ENCODE measurements at regions not wholly inside any gene's neighbourhood (a gene's known extent, or its start where the extent isn't known, plus 50 kb on each side); places are given as distances from the start of the nearest gene placed in this dataset.

DNA sequence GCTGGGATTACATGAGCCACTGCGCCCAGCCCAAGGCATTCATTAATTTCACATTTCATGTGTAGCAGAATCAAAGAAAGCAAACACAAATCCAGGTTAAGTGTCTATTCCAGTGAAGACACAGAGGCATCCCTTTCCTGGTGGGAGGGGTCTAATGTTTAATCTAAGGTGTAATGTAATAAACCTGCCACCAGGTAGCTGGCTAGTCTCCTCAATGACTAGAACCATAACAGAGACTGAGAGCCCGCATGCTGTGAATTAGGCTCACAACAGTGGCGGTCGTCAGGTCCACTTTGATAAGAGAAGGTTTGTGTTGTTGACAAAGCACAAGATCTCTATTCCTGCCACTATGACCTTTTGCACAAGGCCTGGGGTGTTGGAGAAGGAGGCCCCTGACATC is 64.2 kb upstream of the ADA2 start:
- TF ChIP-seq, protein P1, sequence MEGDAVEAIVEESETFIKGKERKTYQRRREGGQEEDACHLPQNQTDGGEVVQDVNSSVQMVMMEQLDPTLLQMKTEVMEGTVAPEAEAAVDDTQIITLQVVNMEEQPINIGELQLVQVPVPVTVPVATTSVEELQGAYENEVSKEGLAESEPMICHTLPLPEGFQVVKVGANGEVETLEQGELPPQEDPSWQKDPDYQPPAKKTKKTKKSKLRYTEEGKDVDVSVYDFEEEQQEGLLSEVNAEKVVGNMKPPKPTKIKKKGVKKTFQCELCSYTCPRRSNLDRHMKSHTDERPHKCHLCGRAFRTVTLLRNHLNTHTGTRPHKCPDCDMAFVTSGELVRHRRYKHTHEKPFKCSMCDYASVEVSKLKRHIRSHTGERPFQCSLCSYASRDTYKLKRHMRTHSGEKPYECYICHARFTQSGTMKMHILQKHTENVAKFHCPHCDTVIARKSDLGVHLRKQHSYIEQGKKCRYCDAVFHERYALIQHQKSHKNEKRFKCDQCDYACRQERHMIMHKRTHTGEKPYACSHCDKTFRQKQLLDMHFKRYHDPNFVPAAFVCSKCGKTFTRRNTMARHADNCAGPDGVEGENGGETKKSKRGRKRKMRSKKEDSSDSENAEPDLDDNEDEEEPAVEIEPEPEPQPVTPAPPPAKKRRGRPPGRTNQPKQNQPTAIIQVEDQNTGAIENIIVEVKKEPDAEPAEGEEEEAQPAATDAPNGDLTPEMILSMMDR (IDR thresholded peaks at IDR 0.05), result no peak
- no peak for TF ChIP-seq POLR2A (IDR thresholded peaks at IDR 0.05)

All from Peyer's patch (tissue), 4 donors.